ENCODE measurements at regions not wholly inside any gene's neighbourhood (a gene's known extent, or its start where the extent isn't known, plus 50 kb on each side); places are given as distances from the start of the nearest gene placed in this dataset.

GRCh38 chr6:125655511-125655910, 93.9 kb upstream of the HEY2 start:
- 94% methylated on average over 1 of the region's 1 CpG for WGBS
- H3K4me3 ChIP-seq (ENCODE audit: low read length in 2 of 2): no peak overlapping the region
- H3K36me3 ChIP-seq (ENCODE audit: control insufficient read depth in 2 of 2, insufficient read depth in 2 of 2, low read length in 1 of 2): no peaks in the 10 kb centered on the region
- H3K27me3 ChIP-seq (ENCODE audit: control insufficient read depth in 2 of 2, insufficient read depth in 1 of 2, low read length in 1 of 2): no peaks in the 10 kb centered on the region
- DNase-seq (ENCODE audit: low read depth in 6 of 9, low spot score in 9 of 9): no peak
- no peaks in the 10 kb centered on the region for H3K4me1 ChIP-seq (ENCODE audit: control insufficient read depth in 2 of 2, insufficient read depth in 2 of 2, low read length in 2 of 2)
- H3K9me3 ChIP-seq (ENCODE audit: control insufficient read depth in 2 of 2, insufficient read depth in 1 of 2, low read length in 1 of 2): no peaks in the 10 kb centered on the region
- H3K27ac ChIP-seq (ENCODE audit: low read depth in 1 of 2, low read length in 1 of 2): no peak overlapping the region

GRCh38 chr6:125656287-125656870, 93.1 kb upstream of the HEY2 start:
- H3K36me3 ChIP-seq (ENCODE audit: control insufficient read depth in 2 of 2, insufficient read depth in 2 of 2, low read length in 1 of 2): no peaks in the 10 kb centered on the region
- no peak overlapping the region for H3K27ac ChIP-seq (ENCODE audit: low read depth in 1 of 2, low read length in 1 of 2)
- H3K27me3 ChIP-seq (ENCODE audit: control insufficient read depth in 2 of 2, insufficient read depth in 1 of 2, low read length in 1 of 2): no peaks in the 10 kb centered on the region
- no peaks in the 10 kb centered on the region for H3K9me3 ChIP-seq (ENCODE audit: control insufficient read depth in 2 of 2, insufficient read depth in 1 of 2, low read length in 1 of 2)
- H3K4me1 ChIP-seq (ENCODE audit: control insufficient read depth in 2 of 2, insufficient read depth in 2 of 2, low read length in 2 of 2): no peaks in the 10 kb centered on the region
- H3K4me3 ChIP-seq (ENCODE audit: low read length in 2 of 2): no peak overlapping the region
- DNase-seq (ENCODE audit: low read depth in 6 of 9, low spot score in 9 of 9): no peak
- WGBS: 91% methylated on average over 5 of the region's 5 CpGs

DNA sequence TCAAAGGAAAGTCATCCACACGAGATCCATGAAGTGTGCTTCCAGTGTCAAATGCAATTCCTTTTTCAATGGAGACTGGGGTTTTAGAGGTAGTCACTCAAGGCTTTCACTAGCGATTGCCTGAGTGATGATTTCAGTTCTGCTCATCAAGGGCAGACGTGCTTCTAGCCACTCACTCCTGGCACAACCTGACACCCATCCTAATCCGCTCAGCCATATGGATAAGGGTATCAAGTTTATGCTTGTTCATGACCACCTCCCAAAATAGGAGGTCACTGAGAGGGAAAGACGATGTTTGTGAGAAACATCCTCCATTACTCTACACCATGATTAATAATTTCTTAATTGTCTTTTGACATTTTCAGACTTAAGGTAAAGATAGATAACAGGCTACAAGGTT, 91.3 kb upstream of the HEY2 start:
- WGBS: 94% methylated on average over 5 of the region's 5 CpGs
- H3K36me3 ChIP-seq (ENCODE audit: control insufficient read depth in 2 of 2, insufficient read depth in 2 of 2, low read length in 1 of 2): no peaks in the 10 kb centered on the region
- H3K27me3 ChIP-seq (ENCODE audit: control insufficient read depth in 2 of 2, insufficient read depth in 1 of 2, low read length in 1 of 2): no peaks in the 10 kb centered on the region

DNA sequence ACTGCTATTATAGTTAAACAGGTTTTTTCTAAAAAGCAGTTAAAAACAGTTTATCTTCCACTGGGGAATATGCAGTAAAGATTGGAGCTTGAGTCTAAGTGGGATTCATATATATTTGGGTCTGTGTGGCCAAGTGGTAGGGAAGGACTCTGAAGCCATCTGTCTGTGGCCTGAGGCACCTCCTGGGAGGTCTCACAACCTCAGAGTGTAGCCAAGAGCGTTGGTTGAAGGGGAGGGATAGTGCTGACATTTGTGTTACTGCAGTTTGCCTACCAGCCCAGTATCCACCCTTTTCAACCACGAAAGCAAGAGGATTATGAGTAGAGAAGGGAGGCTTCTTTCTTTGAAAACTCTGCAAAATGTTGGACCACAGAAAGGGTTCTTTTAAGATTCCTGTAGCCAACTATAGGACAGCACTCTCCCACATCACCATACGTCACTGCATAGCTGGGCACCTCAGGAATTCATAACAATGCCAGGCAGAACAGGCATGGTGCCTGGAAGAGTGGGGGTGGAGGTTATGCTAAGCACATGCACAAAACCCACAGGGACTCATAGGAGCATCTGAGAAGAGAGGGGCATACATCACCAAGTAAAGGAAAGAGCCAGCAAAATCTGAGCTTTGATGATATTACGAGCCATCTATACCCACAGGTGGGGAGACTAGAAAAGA, 90.5 kb upstream of the HEY2 start:
- H3K9me3 ChIP-seq (ENCODE audit: control insufficient read depth in 2 of 2, insufficient read depth in 1 of 2, low read length in 1 of 2): no peaks in the 10 kb centered on the region
- no peaks in the 10 kb centered on the region for H3K36me3 ChIP-seq (ENCODE audit: control insufficient read depth in 2 of 2, insufficient read depth in 2 of 2, low read length in 1 of 2)

More for the DNA sequence above, 91.3 kb upstream of the HEY2 start:
- Histone ChIP-seq H3K27ac (ENCODE audit: low read depth in 1 of 2, low read length in 1 of 2) (no peak overlapping the region), H3K9me3 (ENCODE audit: control insufficient read depth in 2 of 2, insufficient read depth in 1 of 2, low read length in 1 of 2) (no peaks in the 10 kb centered on the region), H3K4me3 (ENCODE audit: low read length in 2 of 2) (no peak overlapping the region), H3K4me1 (ENCODE audit: control insufficient read depth in 2 of 2, insufficient read depth in 2 of 2, low read length in 2 of 2) (no peaks in the 10 kb centered on the region)
- DNase-seq (ENCODE audit: low read depth in 6 of 9, low spot score in 9 of 9): no peak

GRCh38 chr6:125659887-125660286, 89.5 kb upstream of the HEY2 start:
- Histone ChIP-seq H3K4me3 (ENCODE audit: low read length in 2 of 2) (no peak overlapping the region), H3K27ac (ENCODE audit: low read depth in 1 of 2, low read length in 1 of 2) (no peak overlapping the region), H3K36me3 (ENCODE audit: control insufficient read depth in 2 of 2, insufficient read depth in 2 of 2, low read length in 1 of 2) (no peaks in the 10 kb centered on the region), H3K27me3 (ENCODE audit: control insufficient read depth in 2 of 2, insufficient read depth in 1 of 2, low read length in 1 of 2) (no peaks in the 10 kb centered on the region), H3K9me3 (ENCODE audit: control insufficient read depth in 2 of 2, insufficient read depth in 1 of 2, low read length in 1 of 2) (no peaks in the 10 kb centered on the region), H3K4me1 (ENCODE audit: control insufficient read depth in 2 of 2, insufficient read depth in 2 of 2, low read length in 2 of 2) (no peaks in the 10 kb centered on the region)
- WGBS: 95% methylated on average over 1 of the region's 1 CpG
- DNase-seq (ENCODE audit: low read depth in 6 of 9, low spot score in 9 of 9): no peak

More for the DNA sequence above, 90.5 kb upstream of the HEY2 start:
- no peak overlapping the region for H3K4me3 ChIP-seq (ENCODE audit: low read length in 2 of 2)
- no peaks in the 10 kb centered on the region for H3K4me1 ChIP-seq (ENCODE audit: control insufficient read depth in 2 of 2, insufficient read depth in 2 of 2, low read length in 2 of 2)
- DNase-seq (ENCODE audit: low read depth in 6 of 9, low spot score in 9 of 9): no peak
- H3K27ac ChIP-seq (ENCODE audit: low read depth in 1 of 2, low read length in 1 of 2): no peak overlapping the region
- WGBS: 89% methylated on average over 4 of the region's 4 CpGs
- no peaks in the 10 kb centered on the region for H3K27me3 ChIP-seq (ENCODE audit: control insufficient read depth in 2 of 2, insufficient read depth in 1 of 2, low read length in 1 of 2)

DNA sequence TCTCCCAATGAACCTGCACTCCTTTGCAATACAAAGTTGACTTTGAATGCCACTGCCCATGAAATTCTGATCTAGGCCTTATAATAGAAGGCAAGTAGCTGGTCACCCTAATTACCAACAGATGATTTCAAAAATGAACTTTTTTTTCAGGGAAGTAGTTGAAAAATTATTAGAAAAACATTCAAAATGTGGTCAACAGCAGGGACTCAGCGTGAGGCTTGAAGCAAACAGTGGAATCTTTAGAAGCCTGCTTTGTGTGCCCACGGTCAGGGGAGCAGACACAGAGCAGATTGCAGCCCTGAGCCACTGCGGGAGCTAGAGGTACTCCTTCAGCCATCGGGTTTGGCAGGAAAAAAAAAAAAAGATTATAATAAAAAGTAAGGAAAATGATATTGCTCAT, 87.1 kb upstream of the HEY2 start:
- WGBS: 91% methylated on average over 4 of the region's 4 CpGs
- Histone ChIP-seq H3K4me3 (ENCODE audit: low read length in 2 of 2) (no peak overlapping the region), H3K9me3 (ENCODE audit: control insufficient read depth in 2 of 2, insufficient read depth in 1 of 2, low read length in 1 of 2) (no peaks in the 10 kb centered on the region), H3K27ac (ENCODE audit: low read depth in 1 of 2, low read length in 1 of 2) (no peak overlapping the region), H3K27me3 (ENCODE audit: control insufficient read depth in 2 of 2, insufficient read depth in 1 of 2, low read length in 1 of 2) (no peaks in the 10 kb centered on the region), H3K4me1 (ENCODE audit: control insufficient read depth in 2 of 2, insufficient read depth in 2 of 2, low read length in 2 of 2) (no peaks in the 10 kb centered on the region), H3K36me3 (ENCODE audit: control insufficient read depth in 2 of 2, insufficient read depth in 2 of 2, low read length in 1 of 2) (no peaks in the 10 kb centered on the region)
- no peak for DNase-seq (ENCODE audit: low read depth in 6 of 9, low spot score in 9 of 9)

GRCh38 chr6:125665295-125665814, 84.1 kb upstream of the HEY2 start:
- H3K27me3 ChIP-seq (ENCODE audit: control insufficient read depth in 2 of 2, insufficient read depth in 1 of 2, low read length in 1 of 2): no peaks in the 10 kb centered on the region
- no peak overlapping the region for H3K27ac ChIP-seq (ENCODE audit: low read depth in 1 of 2, low read length in 1 of 2)
- DNase-seq (ENCODE audit: low read depth in 6 of 9, low spot score in 9 of 9): no peak
- no peaks in the 10 kb centered on the region for H3K9me3 ChIP-seq (ENCODE audit: control insufficient read depth in 2 of 2, insufficient read depth in 1 of 2, low read length in 1 of 2)
- H3K4me1 ChIP-seq (ENCODE audit: control insufficient read depth in 2 of 2, insufficient read depth in 2 of 2, low read length in 2 of 2): no peaks in the 10 kb centered on the region
- no peaks in the 10 kb centered on the region for H3K36me3 ChIP-seq (ENCODE audit: control insufficient read depth in 2 of 2, insufficient read depth in 2 of 2, low read length in 1 of 2)
- H3K4me3 ChIP-seq (ENCODE audit: low read length in 2 of 2): no peak overlapping the region
- WGBS: 90% methylated on average over 5 of the region's 5 CpGs

DNA sequence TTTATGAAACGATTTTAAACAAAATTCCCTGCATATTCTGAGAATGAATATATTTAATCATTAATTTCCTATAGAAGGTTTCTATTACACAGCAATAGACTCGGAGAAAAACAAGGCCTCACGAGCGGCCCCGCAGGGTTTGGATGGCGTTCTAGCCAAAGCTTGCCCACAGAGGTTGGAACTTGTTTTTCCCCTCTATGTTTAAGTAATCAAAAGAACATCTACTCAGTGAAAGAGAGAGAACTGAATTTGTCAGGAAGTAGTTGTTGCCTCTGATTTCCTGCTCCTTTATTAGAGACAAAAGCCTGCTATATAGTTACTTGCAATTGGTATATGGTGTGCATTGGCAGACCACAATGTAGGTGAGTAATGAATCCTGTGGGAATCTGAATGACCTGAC, 82.1 kb upstream of the HEY2 start:
- 94% methylated on average over 6 of the region's 6 CpGs for WGBS
- Histone ChIP-seq H3K27ac (ENCODE audit: low read depth in 1 of 2, low read length in 1 of 2) (no peak overlapping the region), H3K9me3 (ENCODE audit: control insufficient read depth in 2 of 2, insufficient read depth in 1 of 2, low read length in 1 of 2) (no peaks in the 10 kb centered on the region), H3K4me1 (ENCODE audit: control insufficient read depth in 2 of 2, insufficient read depth in 2 of 2, low read length in 2 of 2) (no peaks in the 10 kb centered on the region), H3K4me3 (ENCODE audit: low read length in 2 of 2) (no peak overlapping the region), H3K36me3 (ENCODE audit: control insufficient read depth in 2 of 2, insufficient read depth in 2 of 2, low read length in 1 of 2) (no peaks in the 10 kb centered on the region), H3K27me3 (ENCODE audit: control insufficient read depth in 2 of 2, insufficient read depth in 1 of 2, low read length in 1 of 2) (no peaks in the 10 kb centered on the region)
- no peak for DNase-seq (ENCODE audit: low read depth in 6 of 9, low spot score in 9 of 9)

- H3K36me3 ChIP-seq (ENCODE audit: control insufficient read depth in 2 of 2, insufficient read depth in 2 of 2, low read length in 1 of 2): no peaks in the 10 kb centered on the region
- 97% methylated on average over 8 of the region's 8 CpGs for WGBS
- H3K27me3 ChIP-seq (ENCODE audit: control insufficient read depth in 2 of 2, insufficient read depth in 1 of 2, low read length in 1 of 2): no peaks in the 10 kb centered on the region
- DNase-seq (ENCODE audit: low read depth in 6 of 9, low spot score in 9 of 9): no peak
- H3K27ac ChIP-seq (ENCODE audit: low read depth in 1 of 2, low read length in 1 of 2): no peak overlapping the region
- no peaks in the 10 kb centered on the region for H3K9me3 ChIP-seq (ENCODE audit: control insufficient read depth in 2 of 2, insufficient read depth in 1 of 2, low read length in 1 of 2)
- no peaks in the 10 kb centered on the region for H3K4me1 ChIP-seq (ENCODE audit: control insufficient read depth in 2 of 2, insufficient read depth in 2 of 2, low read length in 2 of 2)
- no peak overlapping the region for H3K4me3 ChIP-seq (ENCODE audit: low read length in 2 of 2)
Observed at GRCh38 chr6:125668071-125668470, 81.4 kb upstream of the HEY2 start.

Measured in thymus (tissue), 11 donors.